RWPE1 (cell line): ENCODE measurements at regions not wholly inside any gene's neighbourhood (a gene's known extent, or its start where the extent isn't known, plus 50 kb on each side); places are given as distances from the start of the nearest gene placed in this dataset.

ENCODE experiments used
- CTCF ChIA-PET: fragments of 350-600 bp; sonication (Branson Sonifier 250); formaldehyde crosslinking; extraction: SDS; loops from one replicate; lab custom pipeline; 2021; lab: Yijun Ruan, JAX
- POLR2A ChIA-PET: fragments of 400-600 bp; formaldehyde crosslinking; extraction: SDS; loops from one replicate; lab custom pipeline; 2020; ENCODE audit warnings: antibody characterized with exemption; ENCODE audit not compliant: low non-redundant PET; lab: Yijun Ruan, JAX
- DNase-seq: peaks from one replicate; pipeline ENCODE4 v3.0.0; 2012; ENCODE audit warnings: low spot score
- H3K27ac ChIP-seq: fragments of 450-650 bp; 2 replicates; pipeline ENCODE4 v1.5.1; 2017
- CTCF ChIP-seq: fragments of 450-650 bp; conservative IDR thresholded peaks from 2 replicates; pipeline ENCODE4 v1.5.1; 2017; ENCODE audit warnings: low read depth, mild to moderate bottlenecking

- no peak for DNase-seq
- TF ChIP-seq CTCF: no peak
- ChIA-PET POLR2A (no interaction called here), CTCF (no interaction called here)
- H3K27ac ChIP-seq: no peak overlapping the region
Measured at GRCh38 chr4:180489787-180490186, 1753.4 kb upstream of the TENM3 start.

GRCh38 chr4:180491210-180491609 lies 1752.0 kb upstream of the TENM3 start:
- ChIA-PET POLR2A (no interaction called here), CTCF (interaction anchor here (0.6 kb wide), 1 partner anchor 949 kb away, joined by 3 read pairs; no protein-coding TSS in a partner anchor)
- no peak overlapping the region for H3K27ac ChIP-seq
- DNase-seq: no peak
- TF ChIP-seq CTCF: no peak

- H3K27ac ChIP-seq: no peak overlapping the region
- ChIA-PET CTCF (no interaction called here), POLR2A (no interaction called here)
- no peak for DNase-seq
- no peak for TF ChIP-seq CTCF
Measured at GRCh38 chr4:180493299-180493698, 1749.9 kb upstream of the TENM3 start.

GRCh38 chr4:180500154-180500553 lies 1743.0 kb upstream of the TENM3 start:
- TF ChIP-seq CTCF: no peak

GRCh38 chr4:180512801-180513475 lies 1730.3 kb upstream of the TENM3 start:
- no peak for DNase-seq
- ChIA-PET CTCF (no interaction called here), POLR2A (no interaction called here)
- no peak for TF ChIP-seq CTCF
- no peak overlapping the region for H3K27ac ChIP-seq

More at GRCh38 chr4:180500154-180500553, 1743.0 kb upstream of the TENM3 start:
- no peak overlapping the region for H3K27ac ChIP-seq
- ChIA-PET POLR2A (no interaction called here), CTCF (no interaction called here)
- DNase-seq: no peak

GRCh38 chr4:180518906-180519305 lies 1724.3 kb upstream of the TENM3 start:
- no peak overlapping the region for H3K27ac ChIP-seq
- CTCF ChIA-PET: interaction anchor here (0.6 kb wide), 2 partner anchors 9 to 24 kb away, joined by 4 to 8 read pairs; no protein-coding TSS in a partner anchor
- POLR2A ChIA-PET: no interaction called here
- TF ChIP-seq CTCF: no peak
- DNase-seq: no peak
